Suprapubic skin (tissue), 4 donors: ENCODE measurements at regions not wholly inside any gene's neighbourhood (a gene's known extent, or its start where the extent isn't known, plus 50 kb on each side); places are given as distances from the start of the nearest gene placed in this dataset.

Source experiments
- DNase-seq, 2 donors: peaks; one replicate each; pipeline ENCODE4 v3.0.0-alpha.2; 2019; ENCODE audit warnings: low spot score in 2 of 2
- H3K27ac ChIP-seq: fragments of 200-600 bp; sonication (generic); one replicate; pipeline ENCODE4 v1.5.1; 2019
- H3K27me3 ChIP-seq: fragments of 200-600 bp; sonication (generic); one replicate; pipeline ENCODE4 v1.5.1; 2019
- H3K36me3 ChIP-seq: fragments of 200-600 bp; sonication (generic); one replicate; pipeline ENCODE4 v1.5.1; 2019
- H3K4me1 ChIP-seq: fragments of 200-600 bp; sonication (generic); one replicate; pipeline ENCODE4 v1.5.1; 2019
- H3K4me3 ChIP-seq: fragments of 200-600 bp; sonication (generic); one replicate; pipeline ENCODE4 v1.5.1; 2019; ENCODE audit warnings: mild to moderate bottlenecking
- H3K9me3 ChIP-seq: fragments of 200-600 bp; sonication (generic); one replicate; pipeline ENCODE4 v1.5.1; 2019
- CTCF ChIP-seq, 2 donors: fragments of 200-600 bp in 1 of 2; fragments of 450-650 bp in 1 of 2; sonication (generic) in 1 of 2; IDR thresholded peaks; one replicate each; pipeline ENCODE4 v1.5.1; 2016 to 2019; ENCODE audit warnings: antibody characterized with exemption in 2 of 2, mild to moderate bottlenecking in 1 of 2, moderate library complexity in 1 of 2
- EP300 ChIP-seq: sonication (generic); formaldehyde crosslinking; IDR thresholded peaks from one replicate; pipeline ENCODE4 v1.6.1; 2017; ENCODE audit warnings: antibody characterized with exemption
- POLR2A ChIP-seq, 2 donors: fragments of 450-650 bp; IDR thresholded peaks; one replicate each; pipeline ENCODE4 v1.6.1; 2017; ENCODE audit warnings: antibody characterized with exemption in 2 of 2, mild to moderate bottlenecking in 2 of 2, moderate library complexity in 2 of 2
- POLR2AphosphoS5 ChIP-seq, 3 donors: sonication (generic); formaldehyde crosslinking; IDR thresholded peaks; one replicate each; pipeline ENCODE4 v1.6.1; 2017; ENCODE audit warnings: antibody characterized with exemption in 3 of 3
- WGBS: methylation state at CpG from one replicate; pipeline ENCODE4 v1.1.5; 2018; 5-methylcytosine and 5-hydroxymethylcytosine counted together

GRCh38 chr2:20914771-20915170 is 91.9 kb upstream of the LDAH start:
- H3K4me1 ChIP-seq = peaks cover 23% of the 10 kb centered on the region
- WGBS = 84% methylated on average over 5 of the region's 5 CpGs
- DNase-seq = no peak
- TF ChIP-seq POLR2A (IDR thresholded peaks at IDR 0.05) (no peak), EP300 (no peak), CTCF (IDR thresholded peaks at IDR 0.05) (no peak), POLR2AphosphoS5 (IDR thresholded peaks at IDR 0.05) (no peak)
- peaks cover 11% of the 10 kb centered on the region for H3K27me3 ChIP-seq
- H3K27ac ChIP-seq = no peak overlapping the region
- no peak overlapping the region for H3K4me3 ChIP-seq
- H3K9me3 ChIP-seq = no peaks in the 10 kb centered on the region
- no peaks in the 10 kb centered on the region for H3K36me3 ChIP-seq

GRCh38 chr2:20914087-20914486 is 91.2 kb upstream of the LDAH start:
- TF ChIP-seq POLR2A (IDR thresholded peaks at IDR 0.05) (no peak), CTCF (IDR thresholded peaks at IDR 0.05) (no peak), EP300 (no peak), POLR2AphosphoS5 (IDR thresholded peaks at IDR 0.05) (no peak)
- 94% methylated on average over 4 of the region's 4 CpGs for WGBS
- H3K27me3 ChIP-seq = peaks cover 8% of the 10 kb centered on the region
- H3K4me1 ChIP-seq = peaks cover 23% of the 10 kb centered on the region
- no peaks in the 10 kb centered on the region for H3K9me3 ChIP-seq
- H3K36me3 ChIP-seq = no peaks in the 10 kb centered on the region
- no peak for DNase-seq
- no peak overlapping the region for H3K27ac ChIP-seq
- H3K4me3 ChIP-seq = no peak overlapping the region

GRCh38 chr2:20913491-20913890 is 90.6 kb upstream of the LDAH start:
- H3K27ac ChIP-seq = no peak overlapping the region
- peaks cover 4% of the 10 kb centered on the region for H3K27me3 ChIP-seq
- H3K9me3 ChIP-seq = no peaks in the 10 kb centered on the region
- DNase-seq = no peak
- H3K4me1 ChIP-seq = peaks cover 23% of the 10 kb centered on the region
- no peaks in the 10 kb centered on the region for H3K36me3 ChIP-seq
- H3K4me3 ChIP-seq = no peak overlapping the region
- 74% methylated on average over 3 of the region's 3 CpGs for WGBS
- TF ChIP-seq CTCF (IDR thresholded peaks at IDR 0.05) (no peak), POLR2AphosphoS5 (IDR thresholded peaks at IDR 0.05) (no peak), EP300 (no peak), POLR2A (IDR thresholded peaks at IDR 0.05) (no peak)

- Histone ChIP-seq H3K36me3 (no peaks in the 10 kb centered on the region), H3K9me3 (no peaks in the 10 kb centered on the region), H3K27ac (no peak overlapping the region), H3K27me3 (no peaks in the 10 kb centered on the region), H3K4me3 (no peak overlapping the region), H3K4me1 (no peaks in the 10 kb centered on the region)
- TF ChIP-seq EP300 (no peak), POLR2AphosphoS5 (IDR thresholded peaks at IDR 0.05) (no peak), CTCF (IDR thresholded peaks at IDR 0.05) (no peak), POLR2A (IDR thresholded peaks at IDR 0.05) (no peak)
- 62% methylated on average over 2 of the region's 2 CpGs for WGBS
- DNase-seq = no peak
These were observed 77.2 kb upstream of the LDAH start for GRCh38 chr2:20900052-20900636.

- 84% methylated on average over 2 of the region's 2 CpGs for WGBS
- H3K36me3 ChIP-seq = no peaks in the 10 kb centered on the region
- no peak overlapping the region for H3K4me3 ChIP-seq
- H3K27ac ChIP-seq = no peak overlapping the region
- H3K4me1 ChIP-seq = no peaks in the 10 kb centered on the region
- no peaks in the 10 kb centered on the region for H3K27me3 ChIP-seq
- H3K9me3 ChIP-seq = peaks cover 3% of the 10 kb centered on the region
- DNase-seq = no peak
- TF ChIP-seq CTCF (IDR thresholded peaks at IDR 0.05) = no peak
- TF ChIP-seq POLR2AphosphoS5 (IDR thresholded peaks at IDR 0.05) = no peak
- no peak for TF ChIP-seq EP300
- TF ChIP-seq POLR2A (IDR thresholded peaks at IDR 0.05) = no peak
These were observed 75.1 kb upstream of the LDAH start for GRCh38 chr2:20897874-20898453.
